HG02970 (cell line): ENCODE measurements at regions not wholly inside any gene's neighbourhood (a gene's known extent, or its start where the extent isn't known, plus 50 kb on each side); places are given as distances from the start of the nearest gene placed in this dataset.
"Not testable (repeated sequence)": the region's sequence is repeated elsewhere in the genome, so short reads cannot be mapped to it uniquely, and the experiment has no call there.

ENCODE experiments used
- ATAC-seq: cut with Tn5 transposase; IDR thresholded peaks from one replicate; pipeline ENCODE4 v1.9.1; 2021; ENCODE audit warnings: mild to moderate bottlenecking, moderate library complexity, moderate number of reproducible peaks; ENCODE audit not compliant: unreplicated experiment, low FRiP score

DNA sequence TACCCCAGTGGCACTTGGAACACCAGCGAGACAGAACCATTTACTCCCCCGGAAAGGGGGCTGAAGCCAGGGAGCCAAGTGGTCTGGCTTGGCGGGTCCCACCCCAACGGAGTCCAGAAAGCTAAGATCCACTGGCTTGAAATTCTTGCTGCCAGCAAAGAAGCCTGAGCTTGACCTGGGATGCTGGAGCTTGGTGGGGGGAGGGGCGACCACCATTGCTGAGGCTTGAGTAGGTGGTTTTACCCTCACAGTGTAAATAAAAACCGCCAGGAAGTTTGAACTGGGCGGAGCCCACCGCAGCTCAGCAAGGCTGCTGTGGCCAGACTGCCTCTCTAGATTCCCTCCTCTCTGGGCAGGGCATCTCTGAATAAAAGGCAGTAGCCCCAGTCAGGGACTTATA, 62.8 kb downstream of the RPS24 start:
- ATAC-seq = not testable (repeated sequence)

DNA sequence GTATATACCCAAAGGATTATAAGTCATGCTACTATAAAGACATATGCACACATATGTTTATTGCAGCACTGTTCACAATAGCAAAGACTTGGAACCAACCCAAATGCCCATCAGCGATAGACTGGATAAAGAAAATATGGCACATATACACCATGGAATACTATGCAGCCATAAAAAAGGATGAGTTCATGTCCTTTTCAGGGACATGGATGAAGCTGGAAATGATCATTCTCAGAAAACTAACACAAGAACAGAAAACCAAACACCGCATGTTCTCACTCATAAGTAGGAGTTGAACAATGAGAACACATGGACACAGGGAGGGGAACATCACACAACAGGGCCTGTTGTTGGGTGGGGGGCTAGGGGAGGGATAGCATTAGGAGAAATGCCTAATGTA, 68.9 kb downstream of the RPS24 start:
- not testable (repeated sequence) for ATAC-seq

DNA sequence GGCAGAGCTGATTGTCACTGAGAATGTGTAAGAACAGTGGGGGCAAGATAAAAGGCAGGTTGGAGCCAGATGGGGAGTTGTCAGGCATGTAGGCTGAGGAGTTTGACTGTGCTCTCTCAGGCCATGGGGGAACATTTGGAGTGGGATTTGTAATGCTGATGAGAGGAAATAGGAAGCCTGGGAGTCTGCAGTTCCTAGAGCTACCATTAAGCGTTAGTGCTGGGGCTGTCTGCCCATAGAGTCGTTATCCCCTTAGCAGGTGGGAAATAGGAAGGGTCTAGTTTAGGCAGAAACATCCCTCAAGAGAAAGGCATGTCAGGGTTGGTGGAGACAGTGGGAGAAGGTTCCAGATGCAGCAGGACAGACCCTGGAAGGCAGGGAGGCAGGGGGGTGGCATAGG, 75.5 kb downstream of the RPS24 start:
- no peak for ATAC-seq

- no peak for ATAC-seq
Measured at GRCh38 chr10:78115135-78115853, 81.6 kb downstream of the RPS24 start.

DNA sequence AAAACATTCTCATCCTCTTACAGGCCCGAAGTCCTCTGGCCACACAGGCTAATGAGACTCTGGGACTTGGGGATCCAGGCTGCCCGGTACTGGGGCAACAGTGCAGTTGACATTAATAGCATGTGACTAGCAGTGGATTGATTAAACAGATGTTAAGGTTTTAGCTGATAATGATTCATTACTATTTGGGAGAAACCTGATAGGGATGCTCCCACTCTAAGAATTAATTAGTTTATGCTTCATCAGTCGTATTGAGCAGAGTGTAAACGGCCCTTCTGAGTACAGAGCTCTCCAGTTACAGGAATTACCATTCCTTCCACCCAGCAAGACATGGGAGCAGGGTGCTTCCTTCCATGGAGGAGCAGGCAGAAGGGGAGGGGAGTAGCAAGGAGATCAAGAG, 82.7 kb downstream of the RPS24 start:
- no peak for ATAC-seq

GRCh38 chr10:78118591-78118990, 84.9 kb downstream of the RPS24 start:
- no peak for ATAC-seq

DNA sequence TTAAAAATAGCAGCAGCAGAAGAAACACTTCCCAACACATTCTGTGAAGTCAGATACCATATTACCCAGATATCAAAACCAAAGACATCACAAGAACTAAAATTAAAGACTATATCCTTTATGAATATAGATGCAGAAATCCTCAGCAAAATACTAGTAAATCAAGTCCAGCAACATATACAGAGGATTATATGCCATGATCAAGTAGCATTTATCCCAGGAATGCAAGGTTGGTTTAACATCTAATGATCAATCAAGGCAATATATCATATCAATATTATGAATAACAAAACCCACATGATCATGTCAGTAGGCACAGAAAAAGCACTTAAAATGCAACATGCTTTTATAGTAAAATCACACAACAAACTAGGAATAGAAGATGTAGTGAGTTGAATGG, 88.1 kb downstream of the RPS24 start:
- no peak for ATAC-seq

- ATAC-seq = no peak
Measured at GRCh38 chr10:78124167-78124566, 90.5 kb downstream of the RPS24 start.

- ATAC-seq = no peak
Measured at GRCh38 chr10:78129211-78129610, 95.5 kb downstream of the RPS24 start.

DNA sequence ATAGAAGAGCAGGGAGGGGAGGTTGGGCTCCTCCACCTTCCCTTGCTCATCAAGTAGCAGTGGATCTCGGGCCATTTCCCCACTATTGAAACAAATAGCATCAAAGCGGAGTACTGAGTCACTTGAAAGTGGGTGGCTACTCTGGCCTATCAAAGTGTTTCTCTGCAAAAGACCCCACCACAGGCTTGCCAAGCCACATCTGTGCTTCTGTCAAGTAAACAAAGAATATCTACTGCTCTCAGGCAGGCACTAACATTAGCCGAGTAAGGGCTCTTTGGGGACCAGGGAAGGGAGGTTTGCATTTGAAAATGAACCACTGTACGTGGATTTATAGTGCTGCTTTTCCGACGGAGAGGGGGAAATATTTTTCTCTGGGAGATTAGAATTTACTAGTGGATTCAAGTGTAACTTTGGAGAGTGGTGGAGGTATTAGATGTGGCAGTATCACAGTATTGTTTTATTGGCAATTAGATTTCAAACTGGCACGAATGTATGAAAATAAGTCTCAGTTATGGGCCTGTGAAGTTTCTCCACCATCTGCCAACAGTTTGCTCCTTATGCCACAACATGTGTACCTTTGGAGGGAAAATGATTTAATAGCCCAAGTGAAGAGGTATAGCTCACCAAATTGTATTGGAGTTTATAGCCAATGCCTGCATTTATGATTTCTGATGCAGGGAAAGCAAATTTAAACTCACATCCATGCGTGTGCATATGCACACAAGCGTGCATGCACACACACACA, 97.5 kb downstream of the RPS24 start:
- no peak for ATAC-seq

DNA sequence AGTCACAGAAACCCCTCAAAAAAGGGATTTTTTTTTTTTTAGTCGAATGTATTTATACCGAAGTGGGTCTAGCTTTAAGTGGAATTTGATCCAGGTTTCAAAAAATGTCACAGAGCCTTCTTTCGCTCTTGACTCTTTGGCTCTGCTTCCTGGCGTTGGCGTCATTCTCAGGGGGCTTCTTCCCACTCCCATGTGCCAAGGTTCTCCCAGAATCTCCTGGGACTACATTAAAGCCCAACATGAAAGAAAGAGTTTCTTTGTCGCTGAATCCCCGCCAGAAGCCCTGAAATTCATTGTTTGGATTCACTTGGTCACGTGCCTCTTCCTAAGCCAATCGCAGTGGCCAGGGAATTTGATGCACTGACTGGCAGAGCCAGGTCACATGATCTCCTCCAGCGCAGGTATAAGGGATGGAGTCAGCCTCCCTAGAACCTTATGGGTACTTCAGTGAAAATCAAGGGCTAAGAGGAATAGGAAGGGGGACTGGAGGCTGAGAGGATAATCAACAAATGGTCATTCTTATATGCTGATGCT, 101.2 kb downstream of the RPS24 start:
- no peak for ATAC-seq

DNA sequence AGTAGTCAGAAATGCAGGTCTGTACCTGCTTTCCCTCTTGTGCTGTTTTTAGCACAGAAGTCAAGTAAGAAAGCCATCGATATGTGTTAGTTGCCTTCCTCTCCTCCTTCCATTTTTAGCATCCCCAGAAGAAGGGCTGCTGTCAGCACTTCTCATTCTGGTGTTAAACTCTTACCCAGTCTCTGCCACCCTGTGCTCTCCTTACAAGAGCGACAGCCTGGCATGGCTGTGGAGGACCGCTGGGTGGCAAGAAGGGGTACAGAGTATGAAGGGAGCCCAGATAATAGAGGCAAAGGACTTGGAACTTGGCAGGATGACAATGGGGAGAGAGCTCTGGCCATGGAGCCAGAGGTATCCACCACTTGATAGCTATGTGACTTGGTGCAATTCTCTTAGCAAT, 103.5 kb downstream of the RPS24 start:
- no peak for ATAC-seq

DNA sequence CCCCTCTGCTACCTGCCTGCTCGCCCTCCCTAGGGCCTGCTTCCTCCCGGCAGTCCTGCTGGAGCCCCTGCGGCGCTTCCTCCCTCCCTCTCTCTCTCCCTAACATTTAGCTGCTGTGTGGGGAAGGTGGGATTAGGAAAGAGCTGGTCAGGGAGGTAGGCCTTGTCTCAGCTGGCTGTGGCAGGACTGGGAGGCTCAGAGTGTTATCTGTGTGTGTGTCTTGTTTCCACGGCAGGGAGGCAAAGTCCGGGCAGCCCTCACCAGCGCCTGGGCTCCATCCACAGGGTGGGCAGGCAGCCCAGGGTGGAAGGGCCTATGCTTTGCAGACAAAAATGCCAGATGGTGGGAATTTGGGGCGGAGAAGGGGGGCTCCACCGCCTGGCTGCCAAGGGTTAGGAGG, 105.7 kb downstream of the RPS24 start:
- ATAC-seq = no peak

DNA sequence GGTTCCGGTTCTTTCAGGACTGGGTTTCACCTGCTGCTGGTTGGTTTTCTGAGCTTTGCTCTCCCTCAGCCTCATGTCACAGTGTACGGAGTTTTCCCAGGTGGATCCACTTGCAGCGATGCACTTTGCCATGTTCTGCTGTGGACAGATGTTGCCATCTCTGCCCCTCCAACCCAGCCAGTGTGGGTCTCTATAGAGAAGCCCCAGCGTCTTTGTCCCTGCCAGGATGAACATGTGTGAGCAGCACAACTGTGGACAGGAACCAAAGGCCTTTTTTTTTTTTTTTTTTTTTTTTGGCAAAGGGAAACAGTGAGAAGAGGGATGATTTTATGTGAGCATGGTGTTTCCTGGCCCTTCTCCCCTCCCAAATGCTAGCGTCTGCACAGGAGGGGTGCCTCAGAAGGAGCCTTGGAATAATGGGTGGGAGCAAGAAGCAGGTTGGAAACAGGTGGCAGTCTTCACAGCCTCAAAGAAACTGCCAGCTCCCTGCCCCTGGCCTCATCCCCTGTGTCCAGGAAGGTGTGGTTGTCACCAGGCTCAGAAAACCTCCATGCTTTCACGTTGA, 106.5 kb downstream of the RPS24 start:
- no peak for ATAC-seq

GRCh38 chr10:78143576-78143975, 109.9 kb downstream of the RPS24 start:
- no peak for ATAC-seq

DNA sequence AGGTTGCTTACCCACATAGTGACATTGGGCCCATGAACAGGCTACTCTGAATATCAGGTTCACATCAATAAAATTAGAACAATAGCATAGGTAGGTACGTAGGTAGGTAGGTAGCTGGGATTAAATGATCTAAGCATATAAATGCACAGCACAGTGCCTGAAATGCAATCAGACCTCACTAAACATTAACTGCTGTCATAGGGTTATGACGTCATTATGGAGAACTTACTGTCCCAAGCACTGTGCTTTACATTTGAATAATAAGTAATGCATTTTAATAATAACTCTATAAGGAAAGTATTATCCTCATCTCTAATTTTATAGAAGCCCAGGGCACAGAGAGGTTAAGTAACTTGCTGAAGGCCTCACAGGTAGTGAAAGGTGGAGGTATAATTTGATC, 112.5 kb downstream of the RPS24 start:
- no peak for ATAC-seq

DNA sequence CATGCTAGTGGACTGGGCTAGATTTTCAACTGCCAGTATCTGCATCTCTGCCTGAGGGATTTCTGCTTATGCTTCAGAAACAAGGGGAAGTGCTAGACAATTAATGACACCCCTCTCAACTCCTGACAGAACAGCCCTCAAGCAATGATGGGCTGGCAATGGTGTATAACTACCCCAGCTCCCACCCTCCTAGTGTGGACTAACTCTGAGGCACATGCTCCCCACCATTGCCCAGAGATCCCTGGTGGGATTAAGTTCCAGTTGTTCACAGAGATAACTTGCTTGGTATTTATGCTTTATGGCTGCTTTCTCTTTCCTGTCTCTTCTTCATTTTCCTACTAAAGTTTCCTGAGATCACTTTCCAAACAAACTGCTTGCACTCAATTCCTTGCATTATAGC, 113.5 kb downstream of the RPS24 start:
- ATAC-seq = no peak

DNA sequence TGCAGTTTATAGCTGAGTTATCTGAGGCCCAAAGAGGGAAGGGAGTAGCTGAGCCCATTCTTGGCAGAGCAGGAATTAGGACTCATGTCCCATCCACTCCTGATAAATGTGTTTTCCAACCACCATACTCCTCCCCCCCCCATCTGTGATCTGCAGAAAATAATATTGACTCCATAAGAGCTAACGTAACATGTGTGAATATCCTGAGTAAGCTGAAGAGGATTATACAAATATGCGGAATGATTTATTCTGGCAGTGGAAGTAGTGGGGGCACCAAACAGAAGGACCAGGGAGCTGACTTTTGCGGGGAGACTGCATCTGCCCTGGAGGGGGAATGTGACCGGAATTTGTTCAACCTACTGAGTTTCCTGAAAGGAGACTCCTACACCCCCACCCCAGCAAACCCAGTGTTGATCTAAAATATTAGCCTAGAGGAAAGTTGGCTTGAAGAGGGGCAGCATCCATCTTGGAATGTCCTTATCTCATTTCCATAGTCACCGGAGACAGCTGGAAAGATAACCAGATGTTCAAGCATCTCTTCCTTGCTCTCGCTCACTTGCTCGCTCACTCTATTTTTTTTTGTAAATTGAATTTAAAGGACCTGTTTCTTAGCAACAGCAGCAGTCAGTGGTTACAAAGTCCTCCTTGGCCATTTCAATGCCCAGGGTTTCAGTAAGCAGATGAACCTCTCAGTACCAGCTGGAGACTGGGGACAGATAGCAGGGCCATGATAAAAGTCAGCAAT, 114.7 kb downstream of the RPS24 start:
- ATAC-seq = no peak

DNA sequence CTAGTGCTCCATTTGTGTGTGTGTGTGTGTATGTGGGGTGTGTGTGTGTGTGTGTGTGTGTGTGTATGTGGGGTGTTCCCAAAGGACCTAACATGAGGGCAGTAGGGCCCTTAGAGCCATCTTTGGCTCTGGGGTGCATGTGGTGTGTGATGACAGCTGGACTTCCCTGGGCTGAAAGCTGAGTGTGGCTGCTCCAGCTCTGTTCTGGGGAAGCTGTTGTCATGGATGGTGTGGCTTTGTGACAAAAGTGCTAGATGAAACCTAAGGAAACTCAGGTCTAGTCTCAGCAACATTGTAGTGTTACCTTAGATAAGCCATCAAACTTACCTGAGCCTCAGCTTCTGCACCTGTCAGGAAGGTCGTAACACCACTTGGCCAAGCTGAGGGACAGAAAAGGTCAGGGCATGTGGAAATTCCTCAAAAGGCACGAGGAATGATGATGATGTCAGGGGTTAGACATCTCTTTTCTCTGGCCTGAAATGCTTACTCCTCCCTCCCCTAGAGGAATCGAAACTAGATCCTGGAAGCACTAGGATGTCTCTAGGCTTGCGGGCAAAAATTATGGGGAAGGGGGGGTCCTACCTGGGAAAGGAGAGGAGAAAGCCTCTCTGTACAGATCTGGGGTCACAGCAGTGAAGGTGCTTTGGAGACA, 115.4 kb downstream of the RPS24 start:
- ATAC-seq = no peak

DNA sequence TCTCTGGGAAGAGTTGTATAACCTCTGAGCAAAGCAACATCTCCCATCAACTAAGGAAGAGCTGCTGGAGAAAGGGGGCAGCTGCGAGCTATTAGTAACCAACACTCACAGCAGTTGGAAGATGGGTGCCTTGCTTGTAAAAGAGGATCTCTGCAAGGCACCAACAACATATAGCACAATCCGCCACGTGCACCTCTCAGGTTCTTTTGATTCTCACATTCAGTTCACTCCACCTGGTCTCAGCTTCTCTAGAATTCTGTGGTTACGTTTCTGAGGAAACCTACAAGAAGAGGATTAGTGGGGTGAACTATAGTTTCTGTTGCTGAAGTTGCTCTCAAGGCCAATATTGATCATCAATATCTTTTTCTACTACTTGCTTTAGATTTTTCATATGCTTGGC, 117.1 kb downstream of the RPS24 start:
- ATAC-seq = no peak
